ENCODE measurements at regions not wholly inside any gene's neighbourhood (a gene's known extent, or its start where the extent isn't known, plus 50 kb on each side); places are given as distances from the start of the nearest gene placed in this dataset.

DNA sequence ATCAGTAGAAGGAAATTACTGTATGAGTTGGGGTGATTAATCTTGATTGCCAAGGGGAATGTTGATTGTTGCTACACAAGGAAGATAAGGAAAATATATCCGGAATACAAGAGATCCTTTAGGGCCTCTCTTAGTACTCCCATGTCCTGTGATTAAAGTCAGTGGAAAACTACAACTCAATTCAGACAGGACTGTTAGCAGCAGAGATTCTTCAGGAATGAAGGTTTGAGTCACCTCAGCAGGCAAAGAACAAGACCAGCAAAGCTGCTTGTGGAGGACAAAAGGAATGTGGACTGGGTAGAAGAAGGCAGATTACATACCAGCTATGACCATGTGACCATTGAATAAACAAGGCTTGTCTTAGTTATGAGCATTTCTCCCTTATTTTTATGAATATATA is 478.2 kb downstream of the BUD13 start:
- DNase-seq (ENCODE audit: low spot score), result no peak

DNA sequence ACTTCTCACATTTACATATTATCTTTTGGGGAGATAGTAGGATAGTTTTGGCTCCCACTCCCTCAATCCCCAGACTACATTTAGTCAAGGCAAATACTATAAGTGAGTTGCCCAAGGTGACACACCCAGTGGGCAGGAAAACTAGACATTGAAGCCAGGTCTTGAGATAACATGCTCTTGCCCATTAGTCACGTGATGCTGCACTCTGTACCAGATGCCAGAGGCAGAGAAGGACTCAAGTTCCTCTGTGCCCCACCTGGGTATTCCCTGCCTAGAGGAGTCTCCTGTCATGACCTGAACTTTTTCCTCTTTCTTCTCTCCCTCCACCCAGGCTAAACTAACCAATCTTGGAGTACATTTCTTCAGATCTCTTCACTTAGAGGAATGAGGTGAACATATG is 484.9 kb downstream of the BUD13 start:
- DNase-seq (ENCODE audit: low spot score), result no peak

DNA sequence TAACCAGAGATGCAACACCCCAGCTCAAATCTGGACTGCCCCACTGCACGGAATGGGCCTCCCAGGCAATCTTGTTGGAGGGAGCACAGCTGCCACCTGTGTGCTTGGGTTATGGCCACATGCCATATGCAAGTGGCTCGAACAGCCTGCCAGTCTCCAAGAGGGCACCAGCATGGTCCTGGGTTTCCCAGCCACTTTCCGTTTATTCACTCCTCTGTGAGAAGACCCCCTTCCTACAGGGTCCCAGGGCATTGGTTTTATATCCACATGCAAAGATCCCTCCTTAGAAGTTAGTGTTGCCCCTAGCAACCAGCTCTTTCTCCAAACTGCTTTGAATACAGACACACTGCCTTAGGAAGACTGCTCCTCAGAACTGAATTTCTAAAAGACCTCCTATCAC is 487.8 kb downstream of the BUD13 start:
- DNase-seq (ENCODE audit: low spot score), result no peak

DNA sequence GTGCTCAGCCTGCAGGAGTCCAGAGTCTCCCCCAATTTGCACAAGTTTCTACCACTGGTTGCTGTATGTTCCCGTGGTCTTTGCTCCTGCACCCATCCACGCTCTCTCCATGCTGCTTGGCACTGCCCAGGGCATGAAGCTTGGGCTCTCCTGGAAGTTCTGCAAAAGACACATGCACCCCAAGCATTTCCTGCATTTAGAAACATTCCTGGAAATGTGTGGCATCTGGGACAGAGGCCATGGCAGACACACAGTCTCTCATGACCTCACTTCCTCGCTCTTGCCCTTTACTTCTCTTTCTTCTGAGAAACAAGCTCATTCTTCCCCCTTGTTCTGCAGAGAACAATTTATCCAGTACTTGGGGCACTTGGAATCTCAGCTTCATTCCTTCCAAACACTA is 489.5 kb downstream of the BUD13 start:
- DNase-seq (ENCODE audit: low spot score), result no peak

DNA sequence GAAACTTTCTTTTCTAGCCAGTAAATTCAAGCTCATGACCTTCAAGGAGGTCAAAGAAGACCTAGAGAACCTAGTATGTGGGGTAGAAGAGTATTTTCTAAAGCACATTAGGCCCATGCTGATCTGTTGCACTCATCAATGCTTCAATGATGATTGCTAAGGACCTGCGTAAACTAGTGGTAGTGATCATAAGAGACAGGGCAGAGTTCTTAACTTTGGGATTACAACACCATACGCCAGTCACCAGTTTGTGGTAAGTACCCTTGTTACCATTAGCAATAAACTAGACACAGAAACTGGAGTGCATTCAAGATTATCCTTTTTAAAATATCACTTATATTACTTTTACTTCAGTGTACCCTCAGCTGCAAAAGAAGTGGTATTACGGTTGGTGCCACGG is 490.3 kb downstream of the BUD13 start:
- no peak for DNase-seq (ENCODE audit: low spot score)

DNA sequence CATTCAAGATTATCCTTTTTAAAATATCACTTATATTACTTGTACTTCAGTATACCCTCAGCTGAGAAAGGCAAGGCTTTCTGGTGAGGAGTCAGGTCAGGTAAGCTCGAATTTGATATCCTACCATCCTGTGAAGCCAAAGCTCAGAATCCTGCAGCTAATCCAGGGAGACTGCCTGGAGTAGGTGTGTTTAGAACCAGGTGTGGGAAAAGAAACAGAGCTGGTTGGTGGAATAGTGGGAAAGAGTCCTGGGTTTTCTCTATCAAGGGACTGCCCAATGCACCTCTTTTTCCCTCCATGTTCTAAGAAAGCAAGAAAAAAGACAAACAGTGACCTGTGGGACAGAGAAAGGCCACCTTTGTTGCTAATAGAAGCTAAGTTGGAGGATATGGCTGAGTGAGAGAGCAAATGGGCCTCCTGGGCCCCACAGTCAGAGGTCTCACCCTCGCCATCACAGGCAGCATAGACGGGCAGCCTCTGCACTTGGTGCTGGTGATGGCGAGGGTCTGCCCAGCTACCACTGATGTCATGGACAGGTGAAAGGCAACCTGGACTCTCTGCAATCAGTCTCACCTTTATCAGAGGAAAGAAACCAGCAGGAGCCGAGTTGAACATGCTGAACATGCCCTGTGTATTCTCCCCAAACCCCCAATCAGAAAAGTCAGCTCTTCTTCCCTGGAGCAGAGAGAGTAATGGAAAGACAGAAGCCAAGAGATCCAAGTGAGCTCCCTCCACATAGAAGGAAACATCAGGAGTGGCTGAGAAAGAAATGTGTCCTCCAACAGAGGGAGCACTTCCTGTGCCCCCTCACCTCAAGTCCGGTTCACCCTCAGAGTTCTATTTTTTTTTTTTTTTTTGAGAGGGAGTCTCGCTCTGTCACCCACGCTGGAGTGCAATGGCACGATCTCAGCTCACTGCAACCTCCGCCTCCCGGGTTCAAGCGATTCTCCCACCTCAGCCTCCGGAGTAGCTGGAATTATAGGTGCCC is 491.3 kb downstream of the BUD13 start:
- DNase-seq (ENCODE audit: low spot score), result no peak

DNA sequence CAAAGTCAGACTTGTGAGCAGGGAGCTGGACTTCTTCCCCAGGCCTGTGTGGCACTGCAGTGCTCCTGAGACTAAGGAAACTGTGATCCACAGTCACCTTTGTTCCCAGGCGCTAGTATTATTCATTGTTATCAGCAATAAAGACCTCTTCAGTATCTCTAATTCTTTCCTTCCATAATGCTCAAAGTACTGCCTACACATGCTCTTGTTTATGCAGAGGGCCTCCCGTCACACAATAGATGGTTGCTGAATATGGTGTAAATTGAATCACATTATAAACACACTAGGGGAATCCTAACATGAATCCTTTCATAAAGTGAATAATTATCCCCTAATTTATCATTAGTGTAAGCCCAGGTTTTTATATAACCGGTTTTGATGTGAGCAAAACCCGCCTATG is 493.3 kb downstream of the BUD13 start:
- DNase-seq (ENCODE audit: low spot score), result no peak

DNA sequence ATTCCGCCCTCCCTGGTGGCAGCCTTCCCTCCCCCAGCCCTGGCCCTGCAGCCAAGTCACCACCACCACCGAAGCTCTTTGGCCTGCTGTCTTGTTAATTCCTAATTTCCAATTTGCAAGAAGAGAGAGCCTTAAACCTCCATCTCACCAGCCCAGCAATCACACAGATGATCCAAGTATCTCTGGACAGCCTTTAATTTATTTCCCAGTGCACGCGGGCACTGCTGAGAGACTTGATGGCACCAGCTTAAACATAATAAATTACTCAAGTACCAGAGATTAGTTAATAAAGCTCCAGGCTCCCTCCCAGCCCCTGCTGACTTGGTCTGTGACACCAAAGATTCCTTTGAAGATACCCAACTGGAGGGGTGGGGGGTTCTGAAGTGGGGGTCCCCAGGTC is 494.7 kb downstream of the BUD13 start:
- no peak for DNase-seq (ENCODE audit: low spot score)

DNA sequence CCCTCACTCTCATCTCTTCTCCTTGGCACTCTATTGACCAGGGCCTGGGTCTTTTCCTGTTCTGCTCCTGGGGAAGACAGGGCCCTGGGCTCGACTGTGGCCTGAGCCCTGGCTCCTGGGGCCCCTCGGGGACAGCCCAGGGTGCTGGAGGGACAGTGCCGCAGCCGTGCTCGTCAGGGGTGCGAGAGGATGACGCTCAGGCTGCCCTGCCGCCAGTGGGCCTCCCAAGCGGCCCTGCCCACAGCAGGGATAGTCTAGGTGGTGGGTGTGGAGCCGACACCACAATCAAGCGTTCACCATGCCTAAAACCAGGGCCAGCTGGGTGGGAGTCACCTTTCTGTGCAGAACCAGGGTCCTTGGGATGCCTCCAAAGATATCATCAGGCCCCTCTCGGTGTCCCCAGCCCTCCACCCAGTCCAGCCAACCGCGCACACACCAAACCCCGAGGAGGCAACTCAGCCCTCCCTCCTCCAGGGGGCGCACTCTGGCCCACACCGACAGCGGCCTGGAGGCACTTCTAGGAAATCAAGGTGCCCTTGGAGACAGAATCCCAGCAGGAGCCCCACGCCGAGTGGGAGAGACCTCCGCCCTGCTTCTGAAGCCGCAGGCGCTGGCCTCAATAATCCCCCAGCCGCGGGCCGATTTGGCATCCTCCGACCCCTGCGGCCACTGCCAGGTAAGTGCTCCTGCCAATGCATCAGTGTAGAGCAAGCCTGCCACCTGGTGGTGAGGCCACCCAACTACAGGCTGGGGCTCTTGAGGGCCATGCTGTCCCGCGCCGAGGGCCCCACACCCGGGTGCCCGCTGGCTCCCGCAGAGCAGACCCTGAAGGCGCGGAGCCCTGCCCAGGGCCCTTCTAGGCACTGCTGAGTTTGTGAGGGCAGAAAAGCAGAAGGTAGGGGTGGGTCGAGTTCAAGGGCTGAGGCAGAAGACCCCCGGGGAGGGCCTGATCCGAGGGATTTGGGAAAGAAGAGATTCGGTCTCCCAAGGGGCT is 496.4 kb downstream of the BUD13 start:
- DNase-seq (ENCODE audit: low spot score), result peak; percentile 53

DNA sequence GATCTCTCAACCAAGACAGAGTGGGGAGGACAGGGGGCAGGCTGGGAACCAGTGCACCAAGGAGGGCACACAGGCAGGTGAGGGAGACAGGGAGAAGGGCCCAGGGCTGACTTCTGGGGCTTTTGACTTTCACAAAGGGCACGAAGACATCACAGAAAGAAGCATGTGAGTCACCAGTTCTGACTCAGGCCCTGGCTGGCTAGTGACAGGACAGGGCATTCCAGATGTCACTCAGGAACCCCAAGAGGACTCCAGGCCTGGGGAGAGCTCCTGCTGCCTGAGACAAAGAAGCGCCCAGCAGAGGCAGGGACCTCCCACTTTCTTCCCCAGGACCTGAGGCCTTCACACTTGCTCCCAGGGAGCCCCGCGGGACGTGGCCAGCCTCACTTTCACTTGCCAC is 497.2 kb downstream of the BUD13 start:
- no peak for DNase-seq (ENCODE audit: low spot score)

DNA sequence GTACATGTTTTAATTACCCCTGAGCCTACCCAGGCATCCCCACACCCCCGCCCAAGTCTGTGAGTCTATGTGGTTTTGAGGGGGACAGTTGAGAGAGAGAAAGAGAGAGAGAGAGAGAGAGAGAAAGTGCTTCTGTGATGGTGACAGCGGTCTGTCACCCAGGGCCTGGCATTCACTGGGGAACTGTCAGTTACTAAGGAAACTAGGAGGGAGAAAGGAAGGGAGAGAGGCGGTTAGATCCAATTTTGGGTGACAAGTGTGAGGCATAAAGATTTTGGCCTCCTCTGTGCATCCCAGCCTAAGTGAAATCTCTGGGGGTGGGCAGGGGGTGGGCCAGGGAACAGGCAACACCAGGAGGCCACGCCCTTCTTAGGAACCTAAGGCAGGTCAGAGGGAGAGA is 498.3 kb downstream of the BUD13 start:
- DNase-seq (ENCODE audit: low spot score), result no peak

DNA sequence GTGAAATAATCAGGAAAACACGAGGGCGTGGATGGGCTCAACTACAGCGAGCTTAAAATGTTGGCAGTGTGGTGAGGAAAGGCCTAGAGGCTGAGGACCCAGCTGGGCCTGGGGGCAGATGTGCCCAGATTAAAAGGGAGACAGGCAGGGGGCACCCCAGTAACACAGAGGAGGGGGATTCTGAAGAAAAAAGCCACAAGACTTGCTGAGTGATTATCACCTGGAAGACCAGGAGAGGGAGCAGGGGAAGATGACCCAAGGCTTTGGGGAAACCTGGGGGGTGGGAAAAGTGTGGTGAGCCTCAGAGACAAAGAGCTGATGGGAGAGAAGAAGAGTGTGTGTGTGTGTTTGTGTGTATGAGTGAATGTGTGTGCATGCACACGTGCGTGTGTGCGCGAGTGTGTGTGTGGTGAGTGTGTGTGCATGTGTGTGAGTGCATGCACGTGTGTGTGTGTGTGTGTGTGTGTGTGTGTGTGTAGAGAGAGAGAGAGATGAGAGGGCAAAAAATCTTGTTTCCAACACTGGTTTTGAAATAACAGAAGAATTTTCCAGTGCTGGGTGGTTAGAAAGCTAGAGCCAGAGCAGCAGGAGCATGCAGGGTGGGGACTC is 500.5 kb downstream of the BUD13 start:
- DNase-seq (ENCODE audit: low spot score), result no peak

DNA sequence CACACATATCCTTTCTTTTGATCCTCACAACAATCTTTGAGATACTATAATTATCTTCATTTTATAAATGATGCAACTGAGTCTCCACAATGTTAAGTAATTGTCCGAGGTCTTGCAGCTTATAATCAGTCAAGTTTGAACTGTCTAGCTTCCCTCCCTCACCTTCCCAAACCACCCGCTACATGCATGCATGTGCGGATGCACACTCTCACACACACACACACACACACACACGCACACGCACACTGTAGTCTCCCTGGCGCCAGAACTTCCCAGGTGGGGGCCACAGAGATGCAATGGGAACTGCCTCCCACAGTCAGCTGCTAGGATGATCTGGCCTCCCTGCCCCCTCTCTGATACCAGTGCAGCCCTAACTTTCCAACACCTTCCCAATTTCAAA is 501.3 kb downstream of the BUD13 start:
- DNase-seq (ENCODE audit: low spot score), result no peak

DNA sequence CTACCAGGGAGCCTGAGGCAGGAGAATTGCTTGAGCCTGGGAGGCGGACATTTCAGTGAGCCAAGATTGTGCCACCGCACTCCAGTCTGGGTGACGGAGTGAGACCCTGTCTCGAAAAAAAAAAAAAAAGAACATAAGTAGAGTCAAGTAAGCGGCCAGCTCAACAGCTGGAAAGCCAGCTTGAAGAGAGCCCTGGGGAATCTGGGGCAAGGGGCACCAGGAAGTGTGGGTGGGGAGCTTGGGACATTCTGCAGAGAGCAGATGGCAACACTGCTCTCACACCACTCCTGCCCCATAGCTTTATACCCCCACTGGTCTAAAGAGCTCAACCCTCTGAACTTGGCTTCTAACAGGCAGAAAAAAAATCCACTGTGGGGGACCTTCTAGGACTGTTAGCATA is 505.6 kb downstream of the BUD13 start:
- no peak for DNase-seq (ENCODE audit: low spot score)

DNA sequence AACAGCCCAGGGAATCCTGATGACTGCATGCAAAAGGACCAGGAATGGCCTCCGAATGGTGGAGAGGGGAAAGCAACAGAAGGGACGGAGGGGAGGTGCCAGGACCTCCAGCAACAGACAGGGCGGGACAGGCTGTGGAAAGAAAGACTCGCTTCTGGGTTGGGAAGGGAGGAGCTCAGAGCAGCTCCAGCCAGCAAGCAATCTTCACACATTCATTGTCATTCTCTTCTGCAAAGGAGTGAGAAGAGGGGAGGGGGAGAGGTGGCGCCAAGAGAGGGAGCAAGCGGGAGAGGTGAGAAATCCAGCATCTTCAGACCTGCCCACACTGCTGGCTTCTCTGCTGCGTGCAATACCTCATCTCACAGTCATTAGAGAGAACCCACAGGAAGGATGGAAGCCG is 509.0 kb downstream of the BUD13 start:
- no peak for DNase-seq (ENCODE audit: low spot score)

DNA sequence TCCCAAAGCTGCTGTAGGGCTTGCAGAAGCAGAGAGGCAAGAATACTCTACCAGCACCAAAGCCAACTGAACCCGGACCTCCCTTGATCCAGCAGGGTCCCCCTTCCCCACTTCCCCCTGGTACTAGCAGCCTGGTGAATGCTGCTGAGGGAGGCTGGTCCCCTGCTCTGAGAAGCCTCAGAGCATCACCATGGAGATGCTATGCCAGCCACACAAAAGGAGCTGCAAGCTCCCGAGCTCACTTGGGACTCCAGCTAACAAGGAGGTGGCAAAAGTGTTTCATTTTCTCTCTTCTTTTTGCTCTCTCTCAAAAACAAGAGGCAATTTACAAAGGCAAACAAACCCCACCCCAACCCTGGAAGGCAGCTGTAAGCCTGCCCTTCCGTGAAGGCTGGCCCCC is 509.8 kb downstream of the BUD13 start:
- DNase-seq (ENCODE audit: low spot score), result no peak

DNA sequence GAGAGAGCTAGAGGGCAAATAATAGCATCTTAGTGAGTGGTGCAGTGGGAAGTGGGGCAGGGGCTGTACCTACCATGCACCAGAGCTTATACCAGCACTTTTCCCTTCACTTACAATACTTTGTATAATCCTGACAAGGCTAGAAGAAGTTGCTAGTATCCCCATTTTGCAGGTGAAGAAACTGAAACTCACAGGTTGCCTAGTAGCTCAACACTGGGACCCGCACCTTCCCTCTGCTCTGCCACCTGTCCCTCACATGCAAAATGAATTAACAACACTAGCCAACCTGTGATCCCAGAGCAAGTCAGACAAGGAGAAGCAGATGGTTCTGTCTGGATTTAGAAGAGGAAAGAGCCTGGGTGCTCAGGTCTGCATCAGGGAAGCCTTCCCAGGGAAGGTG is 510.4 kb downstream of the BUD13 start:
- DNase-seq (ENCODE audit: low spot score), result no peak

DNA sequence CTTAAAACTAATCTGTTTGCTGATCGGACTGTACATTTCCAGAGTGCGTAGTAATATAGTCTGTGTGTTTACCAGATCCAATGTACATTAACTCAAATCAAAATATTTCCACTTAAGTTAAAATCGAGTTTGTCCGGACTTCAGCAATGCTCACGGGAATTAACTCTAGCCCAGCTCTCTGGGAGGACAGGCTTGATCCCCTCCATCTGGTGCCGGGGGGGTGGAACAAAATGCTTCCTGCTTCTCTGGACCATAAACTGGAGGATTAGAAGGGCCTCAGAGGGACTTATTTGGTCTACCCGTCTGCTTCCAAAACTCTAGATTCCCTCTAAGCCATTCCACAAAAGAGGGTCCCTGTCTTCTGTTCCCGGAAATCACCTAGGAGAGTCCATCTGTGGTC is 511.2 kb downstream of the BUD13 start:
- DNase-seq (ENCODE audit: low spot score), result no peak

DNA sequence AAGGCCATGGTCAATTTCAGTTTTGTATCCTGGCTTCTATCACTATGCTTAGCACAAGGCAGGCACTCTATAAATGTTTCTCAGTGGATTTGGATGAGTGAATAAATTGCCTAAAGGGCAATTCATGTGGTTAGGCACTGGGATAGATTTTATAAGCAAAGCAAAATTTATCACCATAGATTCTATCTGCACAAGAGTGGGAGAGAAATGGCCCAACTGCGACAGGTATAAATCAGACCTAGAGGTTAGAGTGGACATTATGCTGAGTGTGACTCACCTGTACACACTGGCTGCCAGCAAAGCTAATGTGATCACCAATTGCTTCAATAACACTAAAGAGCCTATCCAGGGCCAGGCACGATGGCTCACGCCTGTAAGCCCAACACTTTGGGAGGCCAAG is 514.0 kb downstream of the BUD13 start:
- no peak for DNase-seq (ENCODE audit: low spot score)

DNA sequence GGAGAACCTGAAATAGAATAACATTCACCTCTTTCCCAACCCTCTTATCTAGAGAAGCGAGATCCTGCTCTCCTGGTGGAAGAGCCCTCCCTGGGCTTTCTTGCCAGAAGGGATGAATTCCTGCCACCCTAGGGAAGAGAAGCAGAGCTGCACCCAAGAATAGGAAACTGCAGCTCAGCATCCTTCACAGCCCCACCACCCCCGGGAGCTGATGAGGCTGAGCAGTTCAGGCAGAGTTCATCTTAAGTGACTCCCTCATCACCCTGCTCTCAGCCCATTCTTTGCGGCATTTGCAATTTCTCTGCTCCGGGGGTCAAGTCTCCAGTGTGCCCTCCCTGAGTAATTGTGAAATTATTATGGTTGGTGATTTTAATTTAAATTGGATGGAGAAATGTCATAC is 514.9 kb downstream of the BUD13 start:
- DNase-seq (ENCODE audit: low spot score), result no peak

DNA sequence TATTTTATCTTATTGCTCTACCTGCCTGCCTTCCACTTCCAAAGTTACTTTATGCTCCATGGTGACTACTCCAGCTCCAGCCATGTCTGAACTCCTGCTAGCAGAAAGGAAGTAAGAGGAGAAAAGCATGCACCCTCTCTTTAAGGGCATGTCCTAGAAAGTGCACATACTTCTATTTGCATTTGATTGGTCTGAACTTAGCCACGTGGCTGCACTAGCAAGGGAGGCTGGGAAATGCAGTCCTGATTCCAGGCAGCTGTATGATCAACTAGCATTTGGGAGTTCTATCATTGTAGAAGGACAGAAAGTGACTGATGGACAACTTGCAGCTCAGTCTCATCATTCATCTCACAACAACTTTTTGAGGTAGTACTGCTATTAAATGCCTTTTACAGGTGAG is 515.7 kb downstream of the BUD13 start:
- no peak for DNase-seq (ENCODE audit: low spot score)

DNA sequence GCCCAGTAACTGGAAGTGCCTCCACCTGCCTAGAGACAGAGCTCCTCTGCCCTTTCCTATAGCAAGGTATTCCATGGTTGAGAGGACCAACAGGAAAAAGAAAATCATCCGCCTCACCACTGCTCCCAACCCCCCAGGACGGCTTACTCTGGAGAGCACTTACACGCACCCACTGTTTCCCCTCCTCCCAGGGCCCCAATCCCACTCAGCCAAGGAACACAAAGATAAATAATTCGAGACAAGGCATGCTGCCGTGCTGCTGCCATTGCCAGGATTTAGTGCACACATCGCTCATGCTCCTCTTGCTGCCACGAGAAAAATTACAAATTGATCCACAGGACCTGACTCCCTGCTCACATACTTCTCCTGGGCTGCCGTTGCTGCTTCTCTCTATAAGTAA is 516.6 kb downstream of the BUD13 start:
- DNase-seq (ENCODE audit: low spot score), result no peak

Data from HuH-7.5 (cell line).